WTC11 (cell line): ENCODE measurements at regions not wholly inside any gene's neighbourhood (a gene's known extent, or its start where the extent isn't known, plus 50 kb on each side); places are given as distances from the start of the nearest gene placed in this dataset.

Source experiments
- ATF1 ChIP-seq: sonication (generic); formaldehyde crosslinking; IDR thresholded peaks from 2 replicates; pipeline ENCODE4 v1.8.1; 2023; ENCODE audit warnings: mild to moderate bottlenecking, moderate library complexity, missing genetic modification reagents
- CBFB ChIP-seq: sonication (generic); formaldehyde crosslinking; IDR thresholded peaks from 2 replicates; pipeline ENCODE4 v1.8.1; 2022; ENCODE audit warnings: mild to moderate bottlenecking, low read depth, missing genetic modification reagents
- CTCF ChIP-seq: fragments of 200-600 bp; IDR thresholded peaks from 2 replicates; pipeline ENCODE4 v1.8.0; 2022; ENCODE audit warnings: antibody characterized with exemption
- FOXP1 ChIP-seq: sonication (generic); formaldehyde crosslinking; IDR thresholded peaks from 2 replicates; pipeline ENCODE4 v1.8.0; 2022; ENCODE audit warnings: missing genetic modification reagents, mild to moderate bottlenecking, moderate library complexity, borderline replicate concordance
- MAX ChIP-seq: sonication (generic); formaldehyde crosslinking; IDR thresholded peaks from 2 replicates; pipeline ENCODE4 v1.8.0; 2022; ENCODE audit warnings: mild to moderate bottlenecking, missing genetic modification reagents
- NR1H2 ChIP-seq: sonication (generic); formaldehyde crosslinking; IDR thresholded peaks from 2 replicates; pipeline ENCODE4 v1.9.0; 2021; ENCODE audit warnings: mild to moderate bottlenecking, moderate library complexity, missing genetic modification reagents
- PRRX2 ChIP-seq: fragments of 250-450 bp; sonication (Bioruptor Pico); IDR thresholded peaks from 2 replicates; pipeline ENCODE4 v1.8.0; 2021; ENCODE audit warnings: mild to moderate bottlenecking
- SMAD3 ChIP-seq: sonication (generic); formaldehyde crosslinking; IDR thresholded peaks from 2 replicates; pipeline ENCODE4 v1.8.0; 2022; ENCODE audit warnings: missing genetic modification reagents, mild to moderate bottlenecking, borderline replicate concordance
- USF1 ChIP-seq: sonication (generic); formaldehyde crosslinking; IDR thresholded peaks from 2 replicates; pipeline ENCODE4 v1.8.0; 2022; ENCODE audit warnings: mild to moderate bottlenecking, missing genetic modification reagents
- USF2 ChIP-seq: sonication (generic); formaldehyde crosslinking; IDR thresholded peaks from 2 replicates; pipeline ENCODE4 v1.8.1; 2023; ENCODE audit warnings: mild to moderate bottlenecking, missing genetic modification reagents, moderate library complexity
- ZNF121 ChIP-seq: sonication (generic); formaldehyde crosslinking; IDR thresholded peaks from 2 replicates; pipeline ENCODE4 v1.8.0; 2023; ENCODE audit warnings: missing genetic modification reagents

GRCh38 chr14:44300916-44301315, 206.2 kb downstream of the FSCB start:
- TF ChIP-seq ZNF121 (CRISPR knock-in tag) (no peak), USF2 (CRISPR knock-in tag) (no peak), ATF1 (CRISPR knock-in tag) (no peak), USF1 (CRISPR knock-in tag) (no peak), MAX (CRISPR knock-in tag) (no peak), NR1H2 (CRISPR knock-in tag) (no peak), CTCF (no peak), PRRX2 (CRISPR knock-in tag) (no peak), CBFB (CRISPR knock-in tag) (no peak), SMAD3 (no peak), FOXP1 (CRISPR knock-in tag) (no peak)
